ENCODE measurements at regions not wholly inside any gene's neighbourhood (a gene's known extent, or its start where the extent isn't known, plus 50 kb on each side); places are given as distances from the start of the nearest gene placed in this dataset.
A peak's percentile ranks its signal among the peaks of the same experiment; 100 is the strongest.

GRCh38 chr14:80344208-80344607 lies 132.9 kb upstream of the DIO2 start:
- Histone ChIP-seq H3K79me2 (ENCODE audit: control insufficient read depth, insufficient read depth, low read length, unreplicated experiment) (no peaks in the 10 kb centered on the region), H3K27ac (ENCODE audit: low read depth, low read length) (no peak overlapping the region), H2AFZ (ENCODE audit: low read length, unreplicated experiment) (no peak overlapping the region), H3K4me3 (ENCODE audit: low read depth, low read length) (no peak overlapping the region), H3K36me3 (ENCODE audit: insufficient read depth, low read length) (no peaks in the 10 kb centered on the region), H3K27me3 (ENCODE audit: insufficient read depth, low read length) (no peaks in the 10 kb centered on the region), H3K4me1 (ENCODE audit: control insufficient read depth, insufficient read depth, low read length, unreplicated experiment) (no peaks in the 10 kb centered on the region)

GRCh38 chr14:80336608-80337106 lies 125.4 kb upstream of the DIO2 start:
- Histone ChIP-seq H3K27me3 (ENCODE audit: insufficient read depth, low read length) (no peaks in the 10 kb centered on the region), H3K79me2 (ENCODE audit: control insufficient read depth, insufficient read depth, low read length, unreplicated experiment) (no peaks in the 10 kb centered on the region), H2AFZ (ENCODE audit: low read length, unreplicated experiment) (no peak overlapping the region), H3K36me3 (ENCODE audit: insufficient read depth, low read length) (no peaks in the 10 kb centered on the region), H3K27ac (ENCODE audit: low read depth, low read length) (no peak overlapping the region), H3K4me1 (ENCODE audit: control insufficient read depth, insufficient read depth, low read length, unreplicated experiment) (no peaks in the 10 kb centered on the region), H3K4me3 (ENCODE audit: low read depth, low read length) (no peak overlapping the region)

- Histone ChIP-seq H2AFZ (ENCODE audit: low read length, unreplicated experiment) (no peak overlapping the region), H3K27me3 (ENCODE audit: insufficient read depth, low read length) (no peaks in the 10 kb centered on the region), H3K79me2 (ENCODE audit: control insufficient read depth, insufficient read depth, low read length, unreplicated experiment) (no peaks in the 10 kb centered on the region), H3K27ac (ENCODE audit: low read depth, low read length) (no peak overlapping the region), H3K4me3 (ENCODE audit: low read depth, low read length) (no peak overlapping the region), H3K4me1 (ENCODE audit: control insufficient read depth, insufficient read depth, low read length, unreplicated experiment) (no peaks in the 10 kb centered on the region), H3K36me3 (ENCODE audit: insufficient read depth, low read length) (no peaks in the 10 kb centered on the region)
Measured at GRCh38 chr14:80325688-80326087, 114.4 kb upstream of the DIO2 start.

- no peaks in the 10 kb centered on the region for H3K36me3 ChIP-seq (ENCODE audit: insufficient read depth, low read length)
- H2AFZ ChIP-seq (ENCODE audit: low read length, unreplicated experiment) = no peak overlapping the region
- no peak overlapping the region for H3K4me3 ChIP-seq (ENCODE audit: low read depth, low read length)
- no peaks in the 10 kb centered on the region for H3K4me1 ChIP-seq (ENCODE audit: control insufficient read depth, insufficient read depth, low read length, unreplicated experiment)
- H3K27ac ChIP-seq (ENCODE audit: low read depth, low read length) = no peak overlapping the region
- H3K79me2 ChIP-seq (ENCODE audit: control insufficient read depth, insufficient read depth, low read length, unreplicated experiment) = no peaks in the 10 kb centered on the region
- no peaks in the 10 kb centered on the region for H3K27me3 ChIP-seq (ENCODE audit: insufficient read depth, low read length)
Measured at GRCh38 chr14:80325112-80325511, 113.8 kb upstream of the DIO2 start.

GRCh38 chr14:80324649-80325048 lies 113.3 kb upstream of the DIO2 start:
- H3K79me2 ChIP-seq (ENCODE audit: control insufficient read depth, insufficient read depth, low read length, unreplicated experiment) = no peaks in the 10 kb centered on the region

GRCh38 chr14:80323038-80323665 lies 111.8 kb upstream of the DIO2 start:
- H3K79me2 ChIP-seq (ENCODE audit: control insufficient read depth, insufficient read depth, low read length, unreplicated experiment) = no peaks in the 10 kb centered on the region
- H3K27me3 ChIP-seq (ENCODE audit: insufficient read depth, low read length) = no peaks in the 10 kb centered on the region
- H3K36me3 ChIP-seq (ENCODE audit: insufficient read depth, low read length) = no peaks in the 10 kb centered on the region
- H2AFZ ChIP-seq (ENCODE audit: low read length, unreplicated experiment) = no peak overlapping the region
- H3K27ac ChIP-seq (ENCODE audit: low read depth, low read length) = no peak overlapping the region
- H3K4me3 ChIP-seq (ENCODE audit: low read depth, low read length) = no peak overlapping the region
- no peaks in the 10 kb centered on the region for H3K4me1 ChIP-seq (ENCODE audit: control insufficient read depth, insufficient read depth, low read length, unreplicated experiment)

More at GRCh38 chr14:80324649-80325048, 113.3 kb upstream of the DIO2 start:
- no peaks in the 10 kb centered on the region for H3K27me3 ChIP-seq (ENCODE audit: insufficient read depth, low read length)
- H3K36me3 ChIP-seq (ENCODE audit: insufficient read depth, low read length) = no peaks in the 10 kb centered on the region
- no peaks in the 10 kb centered on the region for H3K4me1 ChIP-seq (ENCODE audit: control insufficient read depth, insufficient read depth, low read length, unreplicated experiment)
- H3K27ac ChIP-seq (ENCODE audit: low read depth, low read length) = no peak overlapping the region
- H2AFZ ChIP-seq (ENCODE audit: low read length, unreplicated experiment) = no peak overlapping the region
- H3K4me3 ChIP-seq (ENCODE audit: low read depth, low read length) = no peak overlapping the region

- Histone ChIP-seq H3K36me3 (ENCODE audit: insufficient read depth, low read length) (no peaks in the 10 kb centered on the region), H3K27ac (ENCODE audit: low read depth, low read length) (no peak overlapping the region), H3K27me3 (ENCODE audit: insufficient read depth, low read length) (no peaks in the 10 kb centered on the region), H3K4me3 (ENCODE audit: low read depth, low read length) (no peak overlapping the region), H3K4me1 (ENCODE audit: control insufficient read depth, insufficient read depth, low read length, unreplicated experiment) (peaks cover 21% of the 10 kb centered on the region), H2AFZ (ENCODE audit: low read length, unreplicated experiment) (peak overlapping the region; percentile 32), H3K79me2 (ENCODE audit: control insufficient read depth, insufficient read depth, low read length, unreplicated experiment) (no peaks in the 10 kb centered on the region)
Measured at GRCh38 chr14:80316441-80316840, 105.1 kb upstream of the DIO2 start.

- no peak overlapping the region for H3K27ac ChIP-seq (ENCODE audit: low read depth, low read length)
Measured at GRCh38 chr14:80315681-80316080, 104.4 kb upstream of the DIO2 start.

GRCh38 chr14:80313806-80314205 lies 102.5 kb upstream of the DIO2 start:
- H3K27me3 ChIP-seq (ENCODE audit: insufficient read depth, low read length) = no peaks in the 10 kb centered on the region
- no peak overlapping the region for H2AFZ ChIP-seq (ENCODE audit: low read length, unreplicated experiment)
- peaks cover 33% of the 10 kb centered on the region for H3K4me1 ChIP-seq (ENCODE audit: control insufficient read depth, insufficient read depth, low read length, unreplicated experiment)
- no peak overlapping the region for H3K27ac ChIP-seq (ENCODE audit: low read depth, low read length)
- H3K36me3 ChIP-seq (ENCODE audit: insufficient read depth, low read length) = no peaks in the 10 kb centered on the region
- no peak overlapping the region for H3K4me3 ChIP-seq (ENCODE audit: low read depth, low read length)
- no peaks in the 10 kb centered on the region for H3K79me2 ChIP-seq (ENCODE audit: control insufficient read depth, insufficient read depth, low read length, unreplicated experiment)

More at GRCh38 chr14:80315681-80316080, 104.4 kb upstream of the DIO2 start:
- Histone ChIP-seq H3K4me3 (ENCODE audit: low read depth, low read length) (no peak overlapping the region), H2AFZ (ENCODE audit: low read length, unreplicated experiment) (no peak overlapping the region), H3K27me3 (ENCODE audit: insufficient read depth, low read length) (no peaks in the 10 kb centered on the region), H3K36me3 (ENCODE audit: insufficient read depth, low read length) (no peaks in the 10 kb centered on the region), H3K79me2 (ENCODE audit: control insufficient read depth, insufficient read depth, low read length, unreplicated experiment) (no peaks in the 10 kb centered on the region), H3K4me1 (ENCODE audit: control insufficient read depth, insufficient read depth, low read length, unreplicated experiment) (peaks cover 29% of the 10 kb centered on the region)

- Histone ChIP-seq H3K27me3 (ENCODE audit: insufficient read depth, low read length) (no peaks in the 10 kb centered on the region), H2AFZ (ENCODE audit: low read length, unreplicated experiment) (no peak overlapping the region), H3K79me2 (ENCODE audit: control insufficient read depth, insufficient read depth, low read length, unreplicated experiment) (no peaks in the 10 kb centered on the region), H3K27ac (ENCODE audit: low read depth, low read length) (peak overlapping the region; percentile 27), H3K4me1 (ENCODE audit: control insufficient read depth, insufficient read depth, low read length, unreplicated experiment) (peaks cover 28% of the 10 kb centered on the region), H3K4me3 (ENCODE audit: low read depth, low read length) (peak overlapping the region; percentile 39; the same call in 1 of the 2 replicates), H3K36me3 (ENCODE audit: insufficient read depth, low read length) (no peaks in the 10 kb centered on the region)
Measured at GRCh38 chr14:80310938-80311750, 99.8 kb upstream of the DIO2 start.
